HPDE6-E6E7 (cell line): ENCODE measurements at regions not wholly inside any gene's neighbourhood (a gene's known extent, or its start where the extent isn't known, plus 50 kb on each side); places are given as distances from the start of the nearest gene placed in this dataset.

ENCODE experiments used
- DNase-seq: peaks from one replicate; pipeline ENCODE4 v3.0.0; 2011; ENCODE audit warnings: missing footprints; ENCODE audit errors: extremely low spot score

DNA sequence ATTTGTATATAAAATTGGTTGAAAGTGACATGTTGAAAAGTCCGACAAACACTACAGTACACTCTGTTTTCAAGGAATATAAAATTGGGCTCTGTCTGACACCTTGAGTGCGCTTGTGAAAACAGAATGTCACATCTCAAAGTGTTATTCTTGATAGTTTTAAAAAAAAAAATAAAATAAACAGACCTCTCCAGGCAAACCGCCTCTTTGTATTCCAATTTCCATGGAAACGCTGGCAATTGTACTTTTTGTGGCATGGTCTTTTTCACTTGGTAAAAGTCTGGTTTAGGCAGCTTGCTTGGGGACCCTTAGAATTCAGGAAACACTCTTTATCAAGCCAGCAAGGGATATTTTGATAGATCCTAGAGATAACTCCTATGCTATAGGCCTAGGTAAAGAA lies 302.5 kb downstream of the RAB28 start:
- no peak for DNase-seq

DNA sequence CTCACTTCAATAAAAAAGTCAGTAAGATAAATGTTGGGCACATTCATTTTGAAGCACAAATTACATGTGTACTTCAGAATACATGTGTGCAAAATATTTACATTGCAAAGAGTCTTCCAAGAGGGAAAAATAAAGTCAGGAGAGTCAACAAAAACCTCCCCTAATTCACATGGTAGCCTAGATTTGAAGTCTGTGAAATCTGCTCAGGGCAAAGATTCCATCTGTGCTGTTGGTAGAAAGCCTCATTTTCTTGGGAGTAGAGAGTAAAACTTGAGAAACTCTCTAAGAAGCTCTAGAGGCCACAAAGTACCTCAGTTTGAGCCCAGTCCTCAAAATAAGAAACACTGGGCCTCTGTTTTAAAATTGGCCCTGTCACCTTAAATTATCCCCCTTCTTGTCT lies 303.4 kb downstream of the RAB28 start:
- no peak for DNase-seq

DNA sequence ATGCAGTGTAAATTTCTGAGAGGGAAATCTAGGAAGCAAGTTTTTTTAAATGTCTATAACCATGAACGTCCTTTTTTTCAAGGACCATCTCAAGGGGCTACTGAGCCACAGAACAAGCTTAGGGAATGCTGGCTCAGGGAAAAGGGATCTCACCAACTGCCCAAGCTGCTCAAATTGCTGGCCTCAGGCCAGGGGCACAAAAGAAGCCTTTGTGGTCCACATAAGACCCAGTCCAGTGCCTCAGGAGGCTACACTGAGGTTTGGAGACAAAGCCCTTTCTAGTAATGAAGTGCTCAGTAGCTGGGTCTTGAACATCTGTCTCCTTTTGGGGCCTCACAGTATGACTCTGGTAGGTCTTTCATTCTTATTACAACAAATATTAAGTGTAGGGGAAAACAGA lies 305.5 kb downstream of the RAB28 start:
- DNase-seq: no peak

DNA sequence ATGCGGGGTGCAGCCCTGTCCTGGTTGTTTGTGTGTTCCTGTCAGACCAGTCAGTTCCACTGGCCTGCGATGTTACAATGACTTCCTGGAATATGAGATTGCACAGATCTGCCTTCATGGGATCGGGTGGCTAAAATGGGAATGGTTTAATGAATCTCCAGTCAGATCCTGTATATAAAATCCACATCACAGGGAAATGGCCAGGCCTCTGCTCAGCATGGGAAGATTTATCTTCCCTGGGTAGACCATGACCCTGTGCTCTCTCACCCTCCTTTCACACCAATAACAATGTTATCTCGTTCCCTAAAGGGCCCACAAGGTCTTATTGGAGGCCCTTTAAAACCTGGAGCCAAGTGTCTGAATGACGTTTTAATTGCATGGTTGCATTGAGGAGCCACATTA lies 307.4 kb downstream of the RAB28 start:
- no peak for DNase-seq

DNA sequence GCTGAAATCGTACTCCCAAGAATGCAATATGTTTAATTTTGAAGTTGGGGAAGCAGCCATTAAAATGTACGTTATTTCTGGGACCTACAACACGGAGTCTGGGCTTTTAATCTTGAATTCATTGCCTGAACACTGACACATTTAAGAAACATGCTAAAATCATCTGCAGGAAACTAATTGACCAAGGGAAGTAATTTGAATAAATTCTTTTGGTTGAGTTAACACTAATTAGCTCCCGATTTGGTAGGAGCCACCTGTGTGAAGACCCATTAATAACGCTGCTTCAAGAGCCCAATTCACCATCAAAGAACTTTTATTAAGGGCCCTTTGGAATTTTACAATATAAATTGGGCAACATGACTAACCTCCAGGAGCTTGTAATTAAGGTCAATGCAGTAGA lies 309.2 kb downstream of the RAB28 start:
- no peak for DNase-seq

DNA sequence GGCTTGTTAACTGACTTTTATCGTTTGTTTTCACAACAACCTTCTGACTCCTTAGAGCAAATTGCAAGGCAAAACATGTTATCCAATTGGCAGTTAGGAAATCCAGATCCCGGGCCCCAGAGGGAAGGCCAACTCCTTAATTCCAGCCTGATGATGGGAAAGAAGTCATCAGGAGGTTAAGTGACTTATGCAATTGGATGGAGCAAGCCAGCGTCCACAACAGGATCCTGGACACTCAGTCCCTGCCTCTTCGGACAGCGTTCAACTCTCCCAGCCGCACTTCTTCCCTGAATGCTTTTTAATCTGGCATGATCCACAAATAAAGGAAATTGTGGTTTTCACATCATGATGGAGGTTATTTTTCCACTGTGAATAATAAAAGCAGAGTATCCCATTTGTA lies 310.1 kb downstream of the RAB28 start:
- DNase-seq: no peak

DNA sequence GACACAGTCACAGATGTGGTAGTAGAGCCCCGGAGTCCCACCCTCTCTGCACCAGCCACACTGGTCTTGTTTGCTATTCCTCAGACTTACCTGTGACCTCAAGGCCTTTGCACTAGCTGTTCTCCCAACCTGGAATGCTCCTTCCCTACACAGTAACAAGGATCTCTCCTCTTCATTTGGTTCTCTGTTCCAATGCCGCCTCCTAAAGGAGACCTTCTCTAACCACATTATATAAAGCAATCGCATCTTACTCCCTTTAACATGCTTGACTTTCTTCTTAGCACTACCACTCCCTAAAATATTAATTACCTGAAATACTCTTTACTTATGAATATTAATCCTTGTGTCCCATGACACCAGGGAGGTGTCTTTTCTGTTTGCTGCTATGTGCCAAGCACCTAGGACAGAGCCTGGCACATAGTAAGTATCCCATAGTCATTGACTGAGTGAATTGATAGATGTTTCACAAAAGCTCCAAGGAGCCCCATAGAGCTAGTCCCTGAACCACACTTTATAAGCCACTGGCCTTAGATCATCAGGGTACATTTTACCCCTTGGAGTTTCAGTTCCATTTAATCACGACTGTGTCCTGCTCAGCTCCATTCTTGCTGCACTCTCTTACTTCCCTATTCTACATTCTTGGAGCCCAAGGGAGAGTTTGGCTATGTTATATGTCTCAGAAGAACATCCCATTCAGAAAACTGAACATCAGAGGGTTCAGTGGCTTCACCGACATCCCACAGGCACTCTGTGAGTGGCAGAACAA lies 312.7 kb downstream of the RAB28 start:
- no peak for DNase-seq

DNA sequence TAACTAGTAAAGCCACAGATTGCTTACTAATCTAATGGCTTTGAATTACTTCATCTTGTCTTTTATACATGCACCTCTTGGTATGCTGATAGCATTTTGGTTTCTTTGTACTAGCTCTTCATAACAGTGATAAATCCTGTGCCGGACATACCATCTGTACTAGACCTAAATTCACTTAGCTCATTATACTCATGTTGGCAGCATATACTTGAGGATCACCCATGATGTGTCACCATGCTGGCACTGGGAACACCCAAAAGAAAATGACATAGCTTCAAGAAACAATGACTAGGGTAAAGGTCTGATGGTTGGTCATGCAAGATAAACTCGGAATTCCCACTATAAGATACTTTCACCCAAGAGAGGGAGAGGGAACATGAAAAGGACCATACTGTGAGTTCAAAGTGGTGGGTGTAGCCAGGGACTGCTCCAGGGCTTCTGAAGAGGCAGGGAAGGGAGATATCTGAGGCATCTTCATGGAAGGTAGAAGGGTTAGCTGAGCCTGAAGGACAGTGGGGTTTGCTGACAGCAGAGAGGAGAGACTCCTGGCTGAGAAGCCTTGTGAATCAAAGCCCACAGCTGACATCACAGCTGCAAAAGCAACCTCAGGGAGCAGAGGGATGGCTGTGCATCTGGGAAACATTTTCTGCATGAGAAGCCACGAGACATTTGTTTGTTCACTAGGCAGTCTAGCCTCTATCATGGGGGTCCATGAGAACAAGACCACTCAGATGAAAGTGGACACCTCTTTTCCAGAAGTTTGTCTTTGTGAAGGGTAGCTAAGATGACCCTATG lies 314.2 kb downstream of the RAB28 start:
- no peak for DNase-seq

DNA sequence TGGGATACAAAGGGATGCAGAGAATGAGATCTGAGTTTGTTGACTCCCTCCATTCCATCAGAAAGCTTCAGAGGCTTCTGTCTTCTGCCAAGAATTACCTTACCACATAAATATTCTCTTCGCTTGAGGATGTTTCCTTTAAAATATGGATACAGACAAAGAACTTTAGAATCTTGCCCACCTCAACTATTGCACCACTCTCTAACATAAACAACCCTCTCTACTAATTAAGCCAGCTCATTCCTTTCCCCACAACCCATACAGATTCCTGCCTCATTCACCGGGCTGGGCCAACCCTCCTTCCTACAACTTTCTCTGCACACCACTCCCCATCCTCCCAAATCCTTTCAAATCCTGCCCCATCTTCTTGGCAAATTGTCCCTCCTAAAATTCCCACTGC lies 315.8 kb downstream of the RAB28 start:
- DNase-seq: no peak

DNA sequence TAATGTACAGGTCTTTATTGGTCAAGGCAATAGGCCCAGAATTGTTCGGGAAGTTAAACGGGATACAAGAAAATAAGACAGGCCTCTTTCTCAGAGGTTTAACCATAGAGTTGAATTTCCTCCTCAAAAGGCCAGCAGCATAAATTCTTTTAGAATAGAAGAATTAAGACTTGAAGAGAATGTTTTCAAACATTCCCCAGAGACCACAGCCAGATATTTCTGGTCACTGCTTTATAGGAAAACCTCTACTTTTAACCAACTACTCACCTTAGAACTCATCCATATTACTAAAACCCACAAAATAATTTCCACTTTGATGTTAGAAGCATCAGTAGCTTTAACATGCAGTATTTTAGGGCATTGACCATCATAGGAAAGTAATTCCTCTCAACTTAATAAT lies 317.9 kb downstream of the RAB28 start:
- DNase-seq: no peak

DNA sequence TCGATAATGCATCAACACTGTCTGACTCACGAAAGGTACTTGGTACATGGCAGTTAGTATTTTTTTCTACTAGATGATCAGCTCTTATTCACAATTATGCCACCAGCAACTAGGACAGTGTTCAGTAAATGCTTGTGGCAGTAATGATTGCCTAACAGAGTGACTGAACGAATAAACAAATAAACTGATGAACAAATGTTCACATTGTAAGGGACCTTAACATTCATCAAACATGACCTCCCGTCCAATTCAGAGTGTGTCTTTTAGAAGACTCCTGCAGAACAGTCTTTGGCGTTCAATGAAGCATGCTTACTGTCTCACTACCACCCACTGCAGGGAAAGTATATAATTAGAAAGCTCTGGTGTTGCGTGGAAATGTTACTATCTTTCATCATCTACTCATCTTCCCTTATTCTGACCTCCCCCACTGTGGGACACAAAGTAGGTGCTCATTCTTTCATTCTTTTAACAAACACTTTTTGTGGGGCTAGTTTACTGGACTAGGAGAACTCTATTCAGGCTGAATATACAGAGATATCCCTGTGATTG lies 319.3 kb downstream of the RAB28 start:
- no peak for DNase-seq

DNA sequence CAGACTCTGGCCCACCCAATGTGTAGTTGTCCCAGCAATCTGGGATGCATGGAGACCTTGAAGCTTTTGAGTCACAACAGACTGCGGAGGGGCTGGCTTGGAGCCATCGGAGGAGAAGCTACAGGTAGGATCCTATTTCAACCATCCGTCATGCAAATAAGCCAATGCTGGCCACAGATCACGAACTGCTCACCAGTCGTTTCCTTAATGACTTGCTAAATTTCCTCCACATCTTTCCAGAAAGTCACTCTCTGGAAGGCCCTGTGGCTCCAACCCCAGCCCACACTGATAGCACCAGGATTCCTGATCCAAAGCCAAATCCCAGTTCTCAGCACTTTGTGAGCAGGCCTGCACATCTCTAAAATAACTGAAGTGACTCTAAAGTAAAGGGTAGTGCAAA lies 321.3 kb downstream of the RAB28 start:
- DNase-seq: no peak

DNA sequence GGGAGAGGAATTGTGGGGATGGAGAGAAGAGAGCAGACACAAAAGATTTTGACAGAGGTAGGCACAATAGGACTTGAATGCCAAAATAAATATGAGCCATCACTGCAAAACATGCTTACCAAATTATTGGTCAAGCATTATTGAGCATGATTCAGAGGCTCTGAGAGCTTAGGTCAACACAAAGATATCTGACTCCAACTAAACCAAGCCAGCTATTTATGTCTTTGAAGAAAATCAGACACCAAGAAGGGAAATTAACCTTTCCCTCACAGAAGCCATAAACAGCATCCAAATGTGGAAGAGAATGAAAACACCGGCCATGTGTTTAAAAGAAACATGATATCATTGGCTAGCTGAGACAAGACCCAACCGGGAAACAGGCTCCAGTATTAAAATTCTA lies 323.2 kb downstream of the RAB28 start:
- no peak for DNase-seq

DNA sequence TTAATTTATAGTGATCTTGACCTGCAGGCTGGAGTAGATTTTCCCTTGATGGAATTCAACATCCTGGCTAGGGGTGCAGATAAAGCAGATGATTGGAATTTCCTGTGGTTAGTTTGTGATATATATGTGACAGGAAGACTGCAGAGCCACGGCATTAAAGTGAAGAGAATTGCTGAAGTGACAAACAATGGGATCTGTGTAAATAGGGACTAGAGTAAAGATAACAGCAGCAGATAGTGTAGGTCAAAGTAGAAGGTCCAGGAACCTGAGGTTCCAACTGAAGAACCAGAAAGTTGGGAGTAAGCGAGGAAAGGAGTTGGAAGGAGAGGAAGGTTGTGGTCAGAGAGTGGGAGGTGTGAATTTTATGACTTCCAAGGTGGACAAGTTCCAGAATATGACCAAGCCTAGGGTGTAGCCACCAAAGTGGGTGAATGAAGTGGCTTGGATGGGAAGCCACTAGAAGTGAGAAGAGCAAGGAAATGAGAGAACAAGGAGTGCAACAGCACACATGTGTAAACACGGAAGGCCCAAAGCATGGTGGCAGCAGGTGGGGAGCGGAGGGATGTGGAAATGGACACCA lies 325.0 kb downstream of the RAB28 start:
- DNase-seq: no peak

DNA sequence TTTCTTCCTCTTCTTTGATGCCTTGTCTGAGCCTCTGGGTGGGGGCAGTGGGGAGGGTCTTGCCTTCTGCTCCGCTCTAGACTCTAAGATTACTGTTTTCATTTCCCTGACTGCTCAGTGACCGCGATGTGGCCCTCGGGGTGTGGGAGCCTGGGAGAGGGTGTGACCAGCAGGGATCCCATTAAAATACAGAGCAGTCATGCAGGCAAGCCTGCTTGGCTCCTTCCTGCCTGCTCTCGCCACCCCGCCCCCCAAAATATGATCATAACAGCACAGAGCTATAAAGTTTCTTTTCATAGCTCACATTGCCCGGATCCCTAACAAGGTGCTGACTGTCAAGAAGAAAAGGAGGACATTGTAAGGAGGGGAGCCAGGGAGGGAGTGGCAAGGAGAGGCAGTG lies 332.9 kb downstream of the RAB28 start:
- DNase-seq: no peak

DNA sequence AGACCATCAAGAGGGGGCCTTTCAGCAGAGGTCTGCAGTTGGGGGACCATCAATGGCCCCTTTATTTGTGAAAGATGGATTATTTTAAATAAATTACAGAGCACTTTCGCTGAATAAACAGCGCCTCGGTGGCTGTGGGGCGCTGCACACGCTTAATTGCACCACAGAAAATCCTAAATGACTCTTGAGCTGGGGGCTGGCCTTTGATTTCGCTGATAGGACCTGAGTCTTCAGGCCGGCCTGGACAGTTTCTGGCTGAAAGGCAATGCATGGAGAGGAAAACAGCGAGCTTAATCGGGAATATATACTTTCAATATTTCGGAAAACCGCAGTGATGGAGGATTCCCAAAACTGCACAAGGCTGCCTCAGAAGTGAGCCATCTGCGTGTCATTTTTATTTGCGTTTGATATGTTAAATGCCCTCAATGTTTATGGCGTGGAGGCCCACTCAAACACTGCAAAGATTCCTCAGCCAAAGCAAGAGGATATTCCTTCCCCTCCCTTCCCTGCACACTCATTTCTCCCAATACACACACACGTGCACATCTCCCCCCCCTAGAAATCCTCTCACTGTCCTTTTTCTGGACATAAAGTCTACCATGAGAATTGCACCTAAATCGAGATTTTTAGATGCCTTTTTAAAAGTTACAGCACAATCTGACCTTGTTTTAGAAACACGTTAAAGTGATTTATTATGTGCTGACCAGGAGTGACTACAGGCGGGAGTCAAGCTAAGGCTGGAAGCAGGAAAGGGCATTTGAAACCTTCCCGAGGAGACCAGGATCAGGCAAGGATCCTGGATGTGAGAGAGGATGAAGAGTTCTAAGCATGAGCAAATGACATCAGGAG lies 340.7 kb downstream of the RAB28 start:
- no peak for DNase-seq

DNA sequence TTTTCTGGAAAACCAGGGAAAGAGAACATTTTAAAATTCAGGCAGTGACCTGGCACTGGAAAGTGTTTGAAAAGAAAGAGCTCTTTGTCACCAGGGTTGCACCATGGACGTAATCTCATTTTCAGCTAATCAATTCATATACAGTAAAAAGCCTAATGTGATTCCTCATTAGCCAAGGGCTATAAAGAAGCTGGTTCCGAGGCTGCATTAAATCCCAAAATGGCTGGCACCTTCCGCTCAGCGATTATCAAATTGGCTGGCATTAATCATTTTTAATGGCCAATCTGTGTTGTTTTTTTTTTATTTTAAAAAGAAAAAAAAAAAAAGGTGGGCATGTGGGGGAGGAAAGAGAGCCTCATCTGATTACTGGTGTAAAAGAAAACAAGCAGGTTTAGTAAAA lies 341.4 kb downstream of the RAB28 start:
- no peak for DNase-seq

DNA sequence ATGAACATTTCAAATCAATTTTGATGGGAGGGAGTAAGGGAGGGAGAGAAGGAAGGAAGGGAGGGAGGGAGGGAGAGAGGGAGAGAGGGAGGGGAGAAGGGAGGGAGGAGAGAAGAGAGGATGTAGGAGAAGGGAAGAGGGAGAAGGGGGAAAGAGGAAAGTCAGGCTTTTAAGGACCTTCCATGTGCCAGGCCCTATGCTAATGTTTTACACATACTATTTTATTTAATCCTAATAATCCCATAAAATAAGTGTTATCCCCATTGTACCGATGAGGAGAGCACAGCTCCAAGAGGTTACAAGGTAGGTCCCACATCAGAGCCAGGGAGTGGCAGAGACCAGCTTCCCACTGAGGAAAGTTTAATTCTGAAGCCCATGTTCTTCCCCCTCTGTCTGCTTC lies 341.9 kb downstream of the RAB28 start:
- DNase-seq: no peak

DNA sequence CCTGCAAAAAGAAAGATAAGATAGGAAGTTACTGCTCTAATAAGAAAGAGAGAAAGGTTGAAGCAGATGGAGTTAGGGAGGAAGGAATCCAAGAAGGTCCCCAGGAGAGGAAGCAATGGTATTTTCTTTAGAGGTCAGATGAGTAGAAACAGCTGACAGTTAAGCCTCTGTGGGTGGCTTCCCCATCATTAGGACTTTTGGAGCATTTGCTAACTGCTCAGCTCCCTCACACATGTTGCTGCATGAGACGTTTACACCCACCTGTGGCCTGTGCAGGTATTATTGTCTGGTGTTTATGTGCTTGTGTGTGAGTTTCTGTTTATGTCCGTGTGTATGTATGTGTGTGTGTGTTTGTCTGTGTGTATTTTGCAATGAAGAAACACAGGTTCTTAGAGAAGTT lies 346.8 kb downstream of the RAB28 start:
- no peak for DNase-seq

DNA sequence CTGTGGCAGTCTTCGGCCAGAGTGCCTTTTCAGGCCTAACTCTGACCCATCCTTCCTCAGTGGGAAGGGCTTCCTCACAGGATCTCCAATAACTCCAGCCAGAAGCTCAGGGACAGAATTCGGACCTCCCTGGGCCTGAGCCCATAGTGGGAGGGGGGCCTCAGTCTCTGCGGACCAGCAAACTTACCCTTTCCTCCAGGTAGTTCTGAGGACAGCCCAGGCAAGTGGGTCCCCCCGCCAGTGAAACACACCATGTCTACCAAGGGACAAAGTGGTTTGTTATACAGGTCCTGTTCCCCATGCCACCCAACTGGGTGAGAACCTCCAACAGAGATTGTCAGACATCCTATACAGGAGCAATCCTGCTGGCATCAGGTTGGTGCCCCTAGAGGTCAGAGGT lies 350.4 kb downstream of the RAB28 start:
- DNase-seq: no peak

DNA sequence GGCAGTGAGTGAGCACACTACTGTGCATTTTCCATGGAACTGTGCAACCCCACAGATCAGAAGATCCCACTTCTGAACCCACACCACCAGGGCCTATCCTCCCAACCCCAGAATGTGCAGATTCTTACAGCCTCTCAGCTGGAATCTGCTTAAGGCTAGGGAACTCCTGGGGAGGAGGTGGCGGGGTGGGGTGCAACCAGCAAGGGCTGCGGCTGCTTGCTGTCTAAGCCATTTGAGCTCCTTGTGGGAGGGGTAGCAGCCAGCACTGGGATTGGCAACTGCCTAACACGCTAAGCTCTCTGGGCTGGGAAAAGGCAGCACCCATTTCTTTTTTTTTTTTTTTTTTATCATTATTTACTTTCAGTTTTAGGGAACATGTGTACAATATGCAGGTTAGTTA lies 353.3 kb downstream of the RAB28 start:
- no peak for DNase-seq

DNA sequence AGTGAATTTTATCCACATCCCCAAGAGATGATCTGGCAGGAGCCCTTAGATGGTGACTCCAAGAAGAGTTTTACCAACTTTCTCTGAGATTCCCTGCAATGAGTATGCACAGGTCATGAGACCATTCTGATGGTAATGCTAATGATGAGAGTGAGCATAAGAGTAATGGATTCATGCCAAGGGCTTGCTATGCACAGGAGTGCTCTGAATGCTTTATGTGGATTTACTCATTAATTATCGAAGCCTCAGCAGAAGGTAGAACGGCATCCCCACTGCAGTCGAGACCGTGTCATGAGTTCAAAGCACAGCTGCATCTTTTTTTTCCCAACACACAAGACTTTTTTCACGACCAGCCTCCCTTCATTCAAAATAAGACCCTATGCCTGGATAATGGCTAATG lies 355.0 kb downstream of the RAB28 start:
- no peak for DNase-seq
